ENCODE measurements at regions not wholly inside any gene's neighbourhood (a gene's known extent, or its start where the extent isn't known, plus 50 kb on each side); places are given as distances from the start of the nearest gene placed in this dataset.

- WGBS, 2 donors, result 69 to 88% methylated on average over 5 of the region's 5 CpGs
- no peak for DNase-seq
- Histone ChIP-seq H3K27ac (no peak overlapping the region), H3K4me1 (peaks cover 0 to 4% (median 0%) of the 10 kb centered on the region in 4 donors), H3K9me3 (no peaks in the 10 kb centered on the region), H3K36me3 (no peaks in the 10 kb centered on the region), H3K4me3 (no peak overlapping the region), H3K27me3 (no peaks in the 10 kb centered on the region)
- TF ChIP-seq, protein P1, sequence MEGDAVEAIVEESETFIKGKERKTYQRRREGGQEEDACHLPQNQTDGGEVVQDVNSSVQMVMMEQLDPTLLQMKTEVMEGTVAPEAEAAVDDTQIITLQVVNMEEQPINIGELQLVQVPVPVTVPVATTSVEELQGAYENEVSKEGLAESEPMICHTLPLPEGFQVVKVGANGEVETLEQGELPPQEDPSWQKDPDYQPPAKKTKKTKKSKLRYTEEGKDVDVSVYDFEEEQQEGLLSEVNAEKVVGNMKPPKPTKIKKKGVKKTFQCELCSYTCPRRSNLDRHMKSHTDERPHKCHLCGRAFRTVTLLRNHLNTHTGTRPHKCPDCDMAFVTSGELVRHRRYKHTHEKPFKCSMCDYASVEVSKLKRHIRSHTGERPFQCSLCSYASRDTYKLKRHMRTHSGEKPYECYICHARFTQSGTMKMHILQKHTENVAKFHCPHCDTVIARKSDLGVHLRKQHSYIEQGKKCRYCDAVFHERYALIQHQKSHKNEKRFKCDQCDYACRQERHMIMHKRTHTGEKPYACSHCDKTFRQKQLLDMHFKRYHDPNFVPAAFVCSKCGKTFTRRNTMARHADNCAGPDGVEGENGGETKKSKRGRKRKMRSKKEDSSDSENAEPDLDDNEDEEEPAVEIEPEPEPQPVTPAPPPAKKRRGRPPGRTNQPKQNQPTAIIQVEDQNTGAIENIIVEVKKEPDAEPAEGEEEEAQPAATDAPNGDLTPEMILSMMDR (IDR thresholded peaks at IDR 0.05), result no peak
- TF ChIP-seq POLR2AphosphoS5 (IDR thresholded peaks at IDR 0.05), result no peak
- TF ChIP-seq EP300 (IDR thresholded peaks at IDR 0.05), result no peak
- no peak for TF ChIP-seq POLR2A (IDR thresholded peaks at IDR 0.05)
- intact Hi-C loops (cut with DNase I), result no loop called here
Observed at GRCh38 chr3:177932750-177933660, 603.2 kb upstream of the KCNMB2 start.

- H3K27ac ChIP-seq, result peak overlapping the region in 1 of 4 donors; percentile 9
- TF ChIP-seq, protein P1 (IDR thresholded peaks at IDR 0.05), result no peak
- no peak for TF ChIP-seq POLR2AphosphoS5 (IDR thresholded peaks at IDR 0.05)
- no peak for TF ChIP-seq POLR2A (IDR thresholded peaks at IDR 0.05)
- TF ChIP-seq EP300 (IDR thresholded peaks at IDR 0.05), result no peak
- H3K4me1 ChIP-seq, result no peaks in the 10 kb centered on the region
- no peaks in the 10 kb centered on the region for H3K27me3 ChIP-seq
- no peak overlapping the region for H3K4me3 ChIP-seq
- DNase-seq, result peak; percentile 68
- intact Hi-C loops (cut with DNase I), result no loop called here
- H3K9me3 ChIP-seq, result no peaks in the 10 kb centered on the region
- no peaks in the 10 kb centered on the region for H3K36me3 ChIP-seq
- 89 to 92% methylated on average over 10 of the region's 10 CpGs for WGBS, 2 donors
Observed at GRCh38 chr3:177934001-177934891, 602.0 kb upstream of the KCNMB2 start.

DNA sequence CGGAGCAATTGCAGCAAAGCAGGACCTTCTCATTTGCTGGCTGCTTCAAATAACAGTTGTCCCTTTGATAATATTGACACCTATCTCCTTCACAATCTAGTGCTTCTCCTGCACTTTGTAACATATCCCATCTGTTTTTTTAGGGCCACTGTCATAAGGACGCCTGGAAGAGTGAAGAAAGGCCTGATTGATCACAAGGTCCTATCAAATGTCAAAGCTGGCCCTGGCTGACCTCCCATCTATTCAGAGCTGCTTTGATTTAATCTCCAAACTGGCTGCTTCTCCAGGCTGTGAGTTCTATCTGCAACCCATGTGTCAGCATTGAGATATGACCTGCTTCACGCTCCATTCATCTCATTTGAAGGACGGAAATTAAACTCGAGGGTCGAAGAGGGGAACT, 601.2 kb upstream of the KCNMB2 start:
- DNase-seq, result no peak
- no peak overlapping the region for H3K27ac ChIP-seq
- H3K9me3 ChIP-seq, result no peaks in the 10 kb centered on the region
- TF ChIP-seq POLR2AphosphoS5 (IDR thresholded peaks at IDR 0.05) (no peak), POLR2A (IDR thresholded peaks at IDR 0.05) (no peak), EP300 (IDR thresholded peaks at IDR 0.05) (no peak)
- TF ChIP-seq, protein P1 (IDR thresholded peaks at IDR 0.05), result no peak
- no peak overlapping the region for H3K4me3 ChIP-seq
- intact Hi-C loops (cut with DNase I), result no loop called here
- 80 to 86% methylated on average over 6 of the region's 6 CpGs for WGBS, 2 donors
- no peaks in the 10 kb centered on the region for H3K36me3 ChIP-seq
- H3K4me1 ChIP-seq, result no peaks in the 10 kb centered on the region
- H3K27me3 ChIP-seq, result no peaks in the 10 kb centered on the region

DNA sequence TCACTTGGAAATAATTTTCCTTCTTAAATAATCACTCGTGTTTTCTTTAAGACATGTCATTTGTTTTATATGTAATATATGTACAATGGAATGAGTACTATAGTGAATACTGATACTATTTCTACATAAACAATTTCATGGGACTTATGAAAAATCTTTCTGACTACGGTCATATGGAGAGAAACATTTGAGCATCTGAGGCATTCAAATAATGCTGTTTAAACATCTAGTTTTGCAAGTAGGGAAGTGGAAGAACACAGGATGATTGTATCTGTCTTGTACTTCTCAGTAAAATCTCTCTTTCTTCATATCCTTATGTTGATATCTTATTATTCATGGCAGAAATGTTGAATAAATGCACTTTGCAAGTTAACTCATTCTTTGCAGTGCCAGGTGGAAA, 599.5 kb upstream of the KCNMB2 start:
- no peaks in the 10 kb centered on the region for H3K27me3 ChIP-seq
- no peak for DNase-seq
- H3K36me3 ChIP-seq, result no peaks in the 10 kb centered on the region
- H3K4me1 ChIP-seq, result no peaks in the 10 kb centered on the region
- no peak overlapping the region for H3K4me3 ChIP-seq
- no peak for TF ChIP-seq POLR2AphosphoS5 (IDR thresholded peaks at IDR 0.05)
- no peak for TF ChIP-seq POLR2A (IDR thresholded peaks at IDR 0.05)
- intact Hi-C loops (cut with DNase I), result no loop called here
- H3K9me3 ChIP-seq, result no peaks in the 10 kb centered on the region
- WGBS, 2 donors, result 90 to 93% methylated on average over 2 of the region's 2 CpGs
- H3K27ac ChIP-seq, result no peak overlapping the region

- H3K27ac ChIP-seq, result no peak overlapping the region
- TF ChIP-seq POLR2A (IDR thresholded peaks at IDR 0.05) (no peak), POLR2AphosphoS5 (IDR thresholded peaks at IDR 0.05) (no peak), EP300 (IDR thresholded peaks at IDR 0.05) (no peak)
- TF ChIP-seq, protein P1 (IDR thresholded peaks at IDR 0.05), result no peak
- H3K4me1 ChIP-seq, result no peaks in the 10 kb centered on the region
- H3K27me3 ChIP-seq, result no peaks in the 10 kb centered on the region
- DNase-seq, result no peak
- WGBS, 2 donors, result 97 to 98% methylated on average over 2 of the region's 2 CpGs
- H3K36me3 ChIP-seq, result no peaks in the 10 kb centered on the region
- H3K4me3 ChIP-seq, result no peak overlapping the region
- intact Hi-C loops (cut with DNase I), result no loop called here
- H3K9me3 ChIP-seq, result no peaks in the 10 kb centered on the region
Observed at GRCh38 chr3:177942911-177943310, 593.3 kb upstream of the KCNMB2 start.
